GM19468 (cell line): ENCODE measurements at regions not wholly inside any gene's neighbourhood (a gene's known extent, or its start where the extent isn't known, plus 50 kb on each side); places are given as distances from the start of the nearest gene placed in this dataset.

Experiments
- ATAC-seq: cut with Tn5 transposase; IDR thresholded peaks from one replicate; pipeline ENCODE4 v1.9.1; 2021; ENCODE audit warnings: mild to moderate bottlenecking, moderate library complexity, moderate number of reproducible peaks; ENCODE audit not compliant: unreplicated experiment; ENCODE audit errors: extremely low read depth

DNA sequence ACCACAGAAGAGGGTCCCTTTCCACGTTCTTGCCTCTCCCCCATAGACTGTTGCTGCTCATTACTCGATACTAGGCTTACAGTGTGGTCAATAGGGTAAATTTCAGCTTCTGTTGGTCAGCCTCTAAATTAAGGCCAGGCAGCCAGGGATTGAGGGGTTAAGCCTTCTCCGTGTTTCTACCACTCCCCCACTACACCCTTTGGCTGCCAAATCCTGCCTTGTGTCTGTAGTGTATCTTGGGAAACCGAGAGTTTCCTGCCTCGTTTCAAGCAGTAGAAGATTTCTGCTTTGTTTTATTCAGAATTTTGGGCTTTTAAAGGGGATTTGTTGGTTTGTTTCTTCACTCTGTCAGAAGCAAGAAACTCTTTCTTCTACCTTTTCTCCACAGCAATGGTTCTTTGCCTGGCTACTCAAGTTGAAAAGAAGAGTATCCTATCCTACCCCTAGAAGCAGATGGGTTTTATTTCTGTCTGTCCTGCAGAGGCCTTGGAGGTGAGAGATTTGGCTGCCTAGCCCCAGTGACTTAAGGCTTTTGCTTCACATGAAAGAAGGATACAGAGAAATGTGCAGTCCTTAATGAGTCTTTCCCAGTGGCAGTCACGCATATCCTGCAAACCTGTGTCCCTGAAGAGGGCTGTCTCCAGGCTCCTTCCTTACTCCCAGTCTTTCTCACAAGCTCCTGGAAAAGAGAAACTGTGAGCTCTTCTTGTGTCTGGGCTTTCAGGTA, 261.5 kb upstream of the TANK start:
- no peak for ATAC-seq

DNA sequence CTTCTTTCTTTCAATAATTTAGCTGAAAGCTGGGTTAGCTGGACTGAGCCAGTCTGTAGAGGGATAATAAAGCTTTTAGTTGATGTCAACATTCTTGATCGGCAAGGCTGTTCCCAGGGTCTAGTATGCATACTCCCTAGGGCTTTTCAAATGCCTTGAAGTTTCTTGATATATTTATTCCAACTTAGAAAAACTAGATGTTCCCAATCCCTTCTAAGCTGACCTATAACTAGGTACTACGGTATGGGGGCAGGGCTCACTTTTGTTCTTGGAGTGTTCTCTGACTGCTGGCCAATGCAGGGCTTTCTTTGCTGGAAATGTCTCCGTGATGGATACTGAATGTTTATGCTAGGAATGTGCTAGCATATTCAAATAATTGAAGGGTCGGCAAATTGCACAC, 258.6 kb upstream of the TANK start:
- ATAC-seq = no peak

DNA sequence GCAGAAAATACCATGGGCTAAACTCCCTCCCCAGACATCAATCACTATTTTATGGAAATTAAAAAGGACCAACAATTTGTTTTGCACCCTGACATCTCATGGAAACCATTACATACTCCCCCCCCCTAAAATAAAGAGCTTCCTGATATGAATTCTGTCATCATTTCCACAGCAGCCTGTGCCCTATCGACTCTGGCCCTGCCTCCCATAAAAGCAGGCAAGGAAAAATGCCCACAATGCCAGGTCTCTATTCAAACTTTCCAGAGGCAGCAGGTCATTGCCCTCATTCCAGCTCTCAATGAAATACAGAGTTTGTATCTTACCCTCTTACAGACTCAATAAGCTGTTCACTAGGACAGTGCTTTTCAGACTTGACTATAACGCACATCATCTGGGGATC, 254.4 kb upstream of the TANK start:
- ATAC-seq = no peak

DNA sequence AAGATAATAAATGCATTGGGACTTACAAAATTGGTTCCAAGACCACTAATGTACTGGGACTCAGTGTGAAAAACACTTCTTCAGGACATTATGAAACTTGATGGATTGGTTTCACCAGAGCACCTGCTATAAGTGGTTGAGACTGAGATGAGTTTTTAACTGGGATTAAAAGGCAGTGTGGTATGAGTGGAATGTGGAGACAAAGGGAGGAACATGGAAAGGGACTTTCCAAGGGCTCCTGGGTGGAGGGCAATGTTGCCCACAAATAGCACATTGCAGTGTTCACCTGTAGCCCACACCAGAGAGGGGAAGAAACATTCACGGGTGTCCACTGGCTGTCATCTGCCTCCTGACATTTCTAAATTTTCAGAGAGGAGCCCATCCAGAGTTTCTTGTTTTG, 253.3 kb upstream of the TANK start:
- no peak for ATAC-seq

DNA sequence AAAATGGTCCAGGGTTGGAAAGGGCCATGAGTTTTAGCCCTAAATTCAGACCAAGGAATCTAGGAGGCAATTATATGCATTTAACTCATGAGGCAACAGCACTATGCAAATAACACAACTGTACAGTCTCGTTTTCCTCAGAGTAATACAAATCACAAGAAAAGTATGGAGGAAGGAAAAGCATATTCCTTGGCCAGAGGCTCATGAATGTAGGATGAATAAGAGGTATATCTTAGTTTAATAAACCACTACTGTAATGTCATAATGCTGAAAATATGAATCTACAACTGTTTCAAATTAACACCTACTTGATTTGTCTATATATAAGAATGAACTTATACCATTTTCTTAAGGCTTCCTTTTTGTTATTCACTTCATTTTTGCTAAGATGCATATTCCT, 252.5 kb upstream of the TANK start:
- no peak for ATAC-seq

DNA sequence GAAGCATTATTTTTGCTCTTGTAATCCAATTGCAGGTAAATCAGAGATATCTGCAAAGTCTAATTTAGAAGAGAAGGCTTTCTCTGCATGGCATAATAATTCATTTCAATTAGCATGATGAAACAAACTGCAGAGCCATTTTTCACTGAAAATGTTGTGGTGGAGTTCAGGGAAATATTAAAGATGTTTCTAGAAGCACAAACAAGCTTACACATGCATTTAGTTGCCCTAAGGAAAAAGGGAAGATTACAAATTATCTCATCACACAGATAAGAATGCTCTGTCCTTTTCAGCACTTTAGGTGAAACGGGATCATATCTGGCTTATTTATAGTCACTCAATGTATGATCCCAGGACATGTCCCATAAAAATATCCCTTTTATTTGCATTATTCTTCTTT, 252.1 kb upstream of the TANK start:
- ATAC-seq = no peak

DNA sequence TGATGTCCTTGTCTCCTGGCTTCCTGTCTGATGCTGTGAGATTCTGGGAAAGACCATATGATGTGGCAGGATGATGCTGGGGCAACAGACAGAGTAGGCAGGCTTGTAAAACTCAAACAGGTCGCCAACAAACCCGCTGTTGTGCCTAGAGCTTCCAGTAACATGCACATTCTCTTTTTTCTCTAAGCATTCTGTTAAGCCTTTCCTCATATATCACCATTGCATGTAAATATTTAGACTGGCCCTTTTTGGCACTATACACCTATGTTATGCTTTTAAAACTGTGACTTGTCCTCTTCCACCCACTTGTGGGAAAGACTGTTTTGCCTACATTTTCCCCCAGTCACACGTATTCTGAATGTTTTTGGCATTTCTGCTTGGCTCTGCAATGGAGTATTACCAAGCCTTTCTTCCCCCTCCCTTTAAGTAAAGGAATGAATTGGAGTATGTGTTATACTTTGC, 250.4 kb upstream of the TANK start:
- ATAC-seq = no peak

DNA sequence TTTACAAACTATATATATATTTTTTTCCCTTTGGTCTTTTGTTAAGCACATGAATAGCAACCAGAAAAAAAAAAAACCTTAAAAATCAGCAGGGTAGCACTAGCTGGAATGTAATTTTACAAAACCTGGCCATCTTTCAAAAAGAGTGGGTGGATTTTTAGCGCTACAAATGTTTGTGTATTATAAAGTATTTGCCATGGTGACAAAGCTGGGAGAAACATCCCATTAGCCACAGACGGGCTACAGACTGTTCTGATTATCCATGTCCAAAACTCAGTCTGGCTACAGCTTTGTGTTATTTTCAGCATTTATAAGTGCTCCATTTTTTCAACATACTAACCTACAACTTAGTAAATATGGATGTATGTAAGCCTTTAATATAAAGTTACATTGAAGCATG, 249.5 kb upstream of the TANK start:
- ATAC-seq = no peak

DNA sequence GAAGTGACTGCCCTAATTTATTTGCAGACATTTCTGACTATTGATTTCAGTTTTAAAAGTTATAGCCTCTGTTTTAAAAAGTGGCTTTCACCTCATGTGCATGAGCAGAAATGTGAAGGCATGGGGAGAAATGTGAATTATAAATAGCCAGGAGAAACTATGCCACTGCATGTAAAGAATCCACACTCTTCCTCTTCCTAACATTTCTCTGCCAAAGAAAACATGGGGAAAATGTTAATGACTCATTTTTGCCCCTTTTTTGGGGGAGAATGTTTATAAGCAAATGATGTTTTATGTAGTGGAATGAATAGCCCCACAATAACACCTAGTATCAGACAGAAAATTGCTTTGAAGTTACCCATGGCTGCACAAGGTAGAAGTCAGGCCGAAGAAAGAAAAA, 249.0 kb upstream of the TANK start:
- ATAC-seq = no peak

DNA sequence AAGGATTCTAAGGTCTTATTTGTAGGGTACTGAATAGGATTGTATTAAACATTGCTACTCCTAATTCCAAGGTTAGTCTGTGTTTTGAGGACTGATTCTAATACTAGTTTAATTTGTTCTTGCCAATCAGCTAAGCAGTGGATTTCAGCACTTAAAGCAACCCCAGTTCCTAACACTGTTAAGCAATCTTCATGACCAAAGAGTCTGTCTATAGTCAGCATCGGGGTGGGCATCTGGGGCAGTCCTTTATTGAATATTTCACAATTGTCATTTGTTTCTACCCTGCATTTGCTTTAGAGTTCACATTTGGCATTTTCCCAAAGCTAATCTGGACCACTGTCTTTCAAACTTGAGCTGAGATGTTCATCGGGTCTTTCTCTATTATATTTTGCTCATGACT, 248.0 kb upstream of the TANK start:
- ATAC-seq = no peak

DNA sequence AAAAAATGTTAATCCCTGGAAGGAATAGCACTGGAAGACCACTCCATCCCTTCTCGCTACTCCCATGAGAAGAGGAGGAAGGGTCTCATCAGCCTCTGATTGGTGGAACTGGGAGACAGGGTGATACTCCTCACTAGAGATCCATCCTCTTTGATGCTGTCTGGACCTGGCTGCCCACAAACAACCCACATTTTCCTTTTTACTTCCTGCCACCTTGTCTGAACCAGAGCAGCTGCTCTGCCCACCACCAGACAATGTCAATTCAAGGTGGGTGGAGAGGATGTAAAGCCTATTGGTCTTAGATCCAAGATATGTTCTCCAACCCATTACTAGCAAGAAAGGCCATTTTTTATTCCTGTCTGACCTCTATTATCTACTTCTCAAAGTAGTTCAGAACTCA, 246.9 kb upstream of the TANK start:
- ATAC-seq = no peak

DNA sequence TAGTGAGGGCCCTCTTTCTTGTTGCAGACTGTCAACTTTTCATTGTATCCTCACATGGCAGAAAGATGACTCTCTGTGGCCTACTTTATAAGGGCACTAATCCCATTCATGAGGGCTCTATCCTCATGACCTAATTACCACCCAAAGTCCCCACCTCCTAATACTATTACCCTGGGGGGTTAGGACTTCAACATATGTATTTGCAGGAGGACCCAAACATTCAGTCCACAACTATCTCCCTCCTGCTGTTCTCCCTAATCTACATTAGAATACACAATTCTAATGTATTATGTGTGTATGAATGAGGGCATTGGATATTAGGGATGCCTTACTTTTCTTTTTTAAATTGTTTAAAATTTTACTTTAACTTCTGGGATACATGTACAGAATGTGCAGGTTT, 246.0 kb upstream of the TANK start:
- ATAC-seq = no peak

DNA sequence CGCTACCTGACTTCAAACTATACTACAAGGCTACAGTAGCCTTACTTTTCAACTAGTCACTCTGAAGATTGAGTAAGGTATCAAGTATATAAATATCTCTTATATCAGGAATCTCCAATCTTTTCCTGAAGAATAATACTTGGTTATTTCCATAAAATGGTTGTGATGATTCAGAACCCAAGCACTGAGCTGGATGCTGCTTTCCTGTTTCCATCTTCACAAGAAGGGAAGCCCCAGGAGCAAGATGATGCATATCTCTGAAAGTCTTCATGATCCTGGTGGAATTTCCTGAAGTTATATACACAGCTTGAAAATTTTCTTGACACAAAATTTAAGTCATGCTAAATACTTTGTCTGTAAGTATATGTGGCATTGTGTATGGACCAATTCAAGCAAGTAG, 243.9 kb upstream of the TANK start:
- no peak for ATAC-seq

DNA sequence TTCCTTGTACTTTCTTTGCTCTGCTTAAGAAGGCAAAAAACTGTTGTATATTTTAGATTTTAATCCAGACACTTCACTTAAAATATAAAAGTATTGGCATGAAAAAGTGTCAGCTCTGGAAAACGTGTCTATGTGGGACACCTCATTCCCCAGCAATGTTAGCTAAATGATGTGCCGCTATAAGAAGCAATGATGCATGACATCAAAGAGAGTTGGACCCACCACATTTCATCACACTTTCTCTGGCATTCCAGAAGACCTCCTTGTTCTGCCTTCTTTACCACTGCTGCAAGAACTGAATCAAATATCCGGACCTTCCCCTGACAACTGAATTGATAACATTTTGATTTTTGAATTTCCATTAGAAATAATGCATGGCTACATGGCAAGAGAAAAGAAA, 242.4 kb upstream of the TANK start:
- no peak for ATAC-seq

DNA sequence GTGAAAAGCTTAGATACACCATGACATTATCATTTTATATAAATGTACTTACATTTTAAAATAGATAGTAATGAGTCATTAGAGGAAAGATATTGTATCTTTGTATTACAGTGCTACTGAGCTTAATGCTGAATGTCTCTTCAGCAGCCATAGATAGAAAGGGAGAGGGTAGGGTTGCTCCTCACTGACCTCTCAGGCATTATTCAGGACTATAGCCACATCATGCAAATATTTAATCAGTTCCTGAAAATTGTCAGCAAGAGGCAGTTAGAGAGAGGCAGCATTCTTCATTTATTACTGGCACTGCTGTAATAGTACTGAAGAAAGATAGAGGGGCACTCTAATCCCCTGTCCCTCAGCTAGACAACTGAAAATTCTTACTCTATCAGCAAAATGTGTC, 242.0 kb upstream of the TANK start:
- ATAC-seq = no peak

DNA sequence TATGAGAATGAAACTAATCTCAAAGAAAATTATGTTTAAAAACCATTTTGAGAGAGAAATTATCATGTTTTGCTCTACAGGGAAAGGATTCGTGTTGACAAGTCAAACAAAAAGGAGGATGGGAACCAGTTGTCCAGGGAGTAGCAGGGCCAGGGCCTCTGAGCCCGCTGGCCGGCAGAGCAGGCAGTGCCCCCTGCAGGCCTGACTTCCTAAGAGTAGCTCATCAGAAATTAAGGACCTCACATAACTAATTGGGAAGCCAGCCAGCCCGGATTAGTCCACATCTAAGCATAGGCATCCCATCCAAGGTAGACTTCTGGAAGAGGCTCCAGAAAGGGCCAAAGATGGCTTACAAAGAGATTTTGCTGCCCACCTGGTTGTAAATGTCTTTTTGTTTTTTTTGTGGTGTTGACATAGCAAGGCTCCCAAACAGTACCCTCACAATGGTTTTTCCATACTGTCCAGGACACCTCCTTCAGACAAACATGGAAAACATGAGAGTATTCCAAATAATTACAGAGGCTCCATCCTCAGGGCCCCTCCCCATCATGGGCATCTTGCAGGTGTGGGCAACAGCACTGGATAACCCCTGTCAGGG, 241.2 kb upstream of the TANK start:
- no peak for ATAC-seq

DNA sequence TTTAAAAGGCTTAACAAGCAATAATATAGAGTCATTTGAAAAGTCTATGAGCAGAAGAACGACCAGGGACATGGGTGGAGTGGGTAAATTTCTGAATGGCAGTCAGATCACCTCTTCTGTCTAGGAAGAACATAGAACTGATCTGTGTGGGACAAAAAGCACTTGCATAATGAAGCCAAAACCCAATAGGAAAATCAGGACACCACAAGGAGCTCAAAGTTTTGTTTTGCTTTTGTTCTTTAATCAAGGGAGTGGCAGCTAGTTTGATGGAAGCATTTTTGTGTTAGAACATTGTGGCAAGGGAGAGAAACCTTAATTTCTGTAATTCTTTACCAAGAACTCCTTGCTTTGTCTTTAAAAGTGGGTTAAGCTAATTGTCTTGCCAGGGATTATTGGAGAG, 240.2 kb upstream of the TANK start:
- ATAC-seq = no peak

DNA sequence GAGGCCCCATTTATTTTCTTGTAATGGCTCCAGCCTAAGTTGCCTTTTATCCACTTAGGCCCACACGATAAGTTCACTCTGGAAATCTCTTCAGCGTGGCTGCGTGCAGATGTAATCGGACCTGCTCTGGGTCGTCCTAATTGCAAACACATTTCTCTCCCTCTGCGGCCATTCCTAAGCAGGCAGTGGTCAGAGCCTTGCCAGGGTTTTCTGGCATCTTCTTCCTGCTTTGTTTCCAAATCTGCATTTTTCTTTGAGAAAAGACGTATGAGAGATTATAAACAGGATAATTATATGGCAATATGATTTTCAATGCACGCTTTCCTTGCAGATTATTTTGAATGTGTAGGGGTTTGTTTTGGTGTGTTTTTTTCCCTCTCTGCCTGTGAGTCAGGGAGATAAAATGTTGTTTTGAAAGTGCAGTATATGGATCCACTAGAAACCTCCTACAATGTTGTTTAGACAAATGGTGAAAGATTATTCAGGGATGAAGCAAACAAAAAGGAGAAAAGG, 239.4 kb upstream of the TANK start:
- ATAC-seq = no peak

DNA sequence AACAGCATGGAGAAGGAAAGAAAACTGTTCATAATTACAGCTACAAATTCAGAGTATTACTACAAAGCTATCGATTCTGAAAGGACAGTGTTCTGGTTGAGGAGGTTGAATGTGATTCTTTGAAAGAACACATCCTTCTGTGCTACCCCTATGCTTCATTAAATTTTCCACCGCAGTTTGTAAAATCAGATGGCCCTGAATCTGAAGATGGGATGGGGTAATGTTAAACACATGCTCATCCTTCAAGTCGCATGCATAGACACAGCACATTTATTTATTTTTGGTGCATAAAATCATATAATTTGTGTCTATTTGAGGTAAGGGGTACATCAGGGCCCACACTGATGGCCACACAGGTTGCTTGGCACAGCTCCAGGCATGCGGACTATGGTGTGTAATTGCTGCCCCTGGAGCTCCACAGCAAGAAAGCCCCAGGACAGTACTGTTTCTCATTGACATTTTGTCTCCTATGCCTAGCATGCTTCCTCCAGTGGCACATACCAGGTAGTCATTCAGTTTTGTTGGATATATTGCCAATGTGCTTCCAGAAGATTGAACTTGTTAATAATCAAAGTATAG, 238.8 kb upstream of the TANK start:
- no peak for ATAC-seq

DNA sequence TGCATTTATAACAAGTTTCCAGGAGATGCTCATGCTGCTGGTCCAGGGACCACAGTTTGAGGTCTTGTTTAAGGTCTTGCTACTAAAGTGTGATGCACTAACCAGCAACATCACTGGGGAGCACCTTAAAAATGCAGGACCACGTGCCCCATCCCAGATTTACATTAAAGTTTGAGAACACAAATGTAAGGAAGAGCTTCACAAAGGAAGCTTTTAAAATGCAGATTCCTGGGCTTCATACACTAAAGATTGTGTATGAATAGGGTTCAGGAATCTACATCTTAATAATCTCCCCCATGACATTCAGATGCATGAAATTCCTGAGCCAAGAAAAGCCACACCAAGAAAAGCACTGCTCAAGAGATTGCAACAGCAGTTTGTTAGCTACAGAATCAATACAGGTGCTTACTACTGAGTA, 235.3 kb upstream of the TANK start:
- no peak for ATAC-seq

DNA sequence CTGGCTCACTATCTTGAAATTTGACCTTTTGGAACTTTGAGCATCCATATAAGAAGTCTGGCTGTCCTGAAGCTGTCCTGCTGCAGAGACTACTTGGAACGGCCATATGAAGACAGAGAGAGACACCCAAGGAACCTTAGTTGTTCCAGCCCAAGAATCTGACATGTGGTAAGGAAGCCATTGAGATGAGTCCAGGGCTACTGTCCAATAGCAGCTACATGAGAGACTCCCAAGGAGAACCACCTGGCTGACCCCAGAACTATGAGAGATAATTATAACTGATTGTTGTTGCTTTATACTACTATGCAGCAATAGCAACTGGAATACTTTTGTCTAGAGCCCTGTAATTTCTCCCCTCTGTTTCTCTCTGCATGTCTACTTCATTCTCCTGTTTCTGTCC, 234.3 kb upstream of the TANK start:
- ATAC-seq = no peak

DNA sequence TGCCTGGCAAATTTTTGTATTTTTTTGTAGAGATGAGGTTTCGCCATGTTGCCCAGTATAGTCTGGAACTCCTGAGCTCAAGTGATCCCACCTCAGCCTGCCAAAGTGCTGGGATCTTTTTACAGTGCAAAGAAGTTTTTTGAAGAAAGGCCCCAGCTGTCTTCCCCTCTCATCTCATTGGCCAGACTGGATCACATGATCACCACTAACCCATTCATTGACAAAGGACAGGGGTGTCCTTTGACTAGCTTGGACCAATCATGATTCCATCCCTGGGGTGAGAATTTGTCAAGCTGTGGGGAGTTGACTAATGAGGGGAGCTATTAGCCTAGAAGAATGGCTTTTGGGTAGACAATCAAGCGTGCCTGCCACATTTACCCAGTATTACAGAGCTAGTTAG, 232.9 kb upstream of the TANK start:
- no peak for ATAC-seq
